ENCODE measurements at regions not wholly inside any gene's neighbourhood (a gene's known extent, or its start where the extent isn't known, plus 50 kb on each side); places are given as distances from the start of the nearest gene placed in this dataset.

GRCh38 chr10:10462151-10462941 lies 555.3 kb upstream of the CELF2 start:
- no peak for DNase-seq

- no peak for DNase-seq
Measured at GRCh38 chr10:10471758-10472157, 545.9 kb upstream of the CELF2 start.

GRCh38 chr10:10475812-10476211 lies 541.9 kb upstream of the CELF2 start:
- DNase-seq: no peak

GRCh38 chr10:10477844-10478243 lies 539.8 kb upstream of the CELF2 start:
- DNase-seq: no peak

GRCh38 chr10:10479465-10479864 lies 538.2 kb upstream of the CELF2 start:
- DNase-seq: no peak

GRCh38 chr10:10482613-10483012 lies 535.1 kb upstream of the CELF2 start:
- DNase-seq: no peak

- DNase-seq: no peak
Measured at GRCh38 chr10:10489076-10489475, 528.6 kb upstream of the CELF2 start.

- DNase-seq: no peak
Measured at GRCh38 chr10:10489805-10490571, 527.7 kb upstream of the CELF2 start.

GRCh38 chr10:10490581-10490980 lies 527.1 kb upstream of the CELF2 start:
- no peak for DNase-seq

- DNase-seq: no peak
Measured at GRCh38 chr10:10492420-10492819, 525.3 kb upstream of the CELF2 start.

- no peak for DNase-seq
Measured at GRCh38 chr10:10493833-10494232, 523.8 kb upstream of the CELF2 start.

- no peak for DNase-seq
Measured at GRCh38 chr10:10497245-10497644, 520.4 kb upstream of the CELF2 start.

GRCh38 chr10:10498781-10499180 lies 518.9 kb upstream of the CELF2 start:
- DNase-seq: no peak

- DNase-seq: no peak
Measured at GRCh38 chr10:10499839-10500238, 517.8 kb upstream of the CELF2 start.

- no peak for DNase-seq
Measured at GRCh38 chr10:10500937-10501336, 516.7 kb upstream of the CELF2 start.

- DNase-seq: no peak
Measured at GRCh38 chr10:10503772-10504171, 513.9 kb upstream of the CELF2 start.

- no peak for DNase-seq
Measured at GRCh38 chr10:10508211-10508610, 509.5 kb upstream of the CELF2 start.

- DNase-seq: no peak
Measured at GRCh38 chr10:10510179-10510578, 507.5 kb upstream of the CELF2 start.

GRCh38 chr10:10513067-10513466 lies 504.6 kb upstream of the CELF2 start:
- DNase-seq: no peak

- no peak for DNase-seq
Measured at GRCh38 chr10:10513898-10514297, 503.8 kb upstream of the CELF2 start.

- no peak for DNase-seq
Measured at GRCh38 chr10:10514797-10515196, 502.9 kb upstream of the CELF2 start.

GRCh38 chr10:10515479-10516204 lies 502.0 kb upstream of the CELF2 start:
- no peak for DNase-seq

- DNase-seq: no peak
Measured at GRCh38 chr10:10516346-10517130, 501.1 kb upstream of the CELF2 start.
